GM12865 (cell line): ENCODE measurements at regions not wholly inside any gene's neighbourhood (a gene's known extent, or its start where the extent isn't known, plus 50 kb on each side); places are given as distances from the start of the nearest gene placed in this dataset.
A peak's percentile ranks its signal among the peaks of the same experiment; 100 is the strongest.

Source experiments
- DNase-seq: peaks from one replicate; pipeline ENCODE4 v3.0.0; 2010; ENCODE audit warnings: low read depth
- H3K4me3 ChIP-seq: 2 replicates; pipeline ENCODE4 v1.5.1; 2011; ENCODE audit warnings: mild to moderate bottlenecking, low read depth, low read length, control low read depth
- TF ChIP-seq, protein P1 (sequence below): IDR thresholded peaks from 2 replicates; pipeline ENCODE4 v1.5.1; 2011; ENCODE audit warnings: low read length, control low read depth, low read depth, inconsistent platforms; ENCODE audit not compliant: insufficient read depth; ENCODE audit errors: missing control alignments

DNA sequence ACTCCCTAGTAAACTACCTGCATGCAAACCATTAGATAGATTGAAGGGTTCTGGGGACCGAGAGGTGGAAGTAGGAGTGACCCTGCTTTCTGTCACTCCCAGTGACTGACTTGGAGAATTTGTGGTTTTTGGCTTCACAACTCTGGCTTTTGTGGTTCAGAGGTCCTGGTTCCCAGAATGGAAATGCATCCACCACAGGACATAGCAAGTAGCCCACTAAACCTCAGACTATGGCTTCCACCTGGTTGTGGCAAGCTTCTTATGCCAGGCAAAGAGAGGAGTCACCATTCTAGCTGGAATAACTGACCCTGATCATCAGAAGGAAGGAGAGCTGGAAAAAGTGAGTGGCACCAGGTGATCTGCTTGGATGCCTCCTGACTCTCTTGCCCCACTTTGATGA is 162.4 kb upstream of the TMEM260 start:
- TF ChIP-seq, protein P1, sequence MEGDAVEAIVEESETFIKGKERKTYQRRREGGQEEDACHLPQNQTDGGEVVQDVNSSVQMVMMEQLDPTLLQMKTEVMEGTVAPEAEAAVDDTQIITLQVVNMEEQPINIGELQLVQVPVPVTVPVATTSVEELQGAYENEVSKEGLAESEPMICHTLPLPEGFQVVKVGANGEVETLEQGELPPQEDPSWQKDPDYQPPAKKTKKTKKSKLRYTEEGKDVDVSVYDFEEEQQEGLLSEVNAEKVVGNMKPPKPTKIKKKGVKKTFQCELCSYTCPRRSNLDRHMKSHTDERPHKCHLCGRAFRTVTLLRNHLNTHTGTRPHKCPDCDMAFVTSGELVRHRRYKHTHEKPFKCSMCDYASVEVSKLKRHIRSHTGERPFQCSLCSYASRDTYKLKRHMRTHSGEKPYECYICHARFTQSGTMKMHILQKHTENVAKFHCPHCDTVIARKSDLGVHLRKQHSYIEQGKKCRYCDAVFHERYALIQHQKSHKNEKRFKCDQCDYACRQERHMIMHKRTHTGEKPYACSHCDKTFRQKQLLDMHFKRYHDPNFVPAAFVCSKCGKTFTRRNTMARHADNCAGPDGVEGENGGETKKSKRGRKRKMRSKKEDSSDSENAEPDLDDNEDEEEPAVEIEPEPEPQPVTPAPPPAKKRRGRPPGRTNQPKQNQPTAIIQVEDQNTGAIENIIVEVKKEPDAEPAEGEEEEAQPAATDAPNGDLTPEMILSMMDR: no peak
- H3K4me3 ChIP-seq: no peak overlapping the region
- DNase-seq: no peak

DNA sequence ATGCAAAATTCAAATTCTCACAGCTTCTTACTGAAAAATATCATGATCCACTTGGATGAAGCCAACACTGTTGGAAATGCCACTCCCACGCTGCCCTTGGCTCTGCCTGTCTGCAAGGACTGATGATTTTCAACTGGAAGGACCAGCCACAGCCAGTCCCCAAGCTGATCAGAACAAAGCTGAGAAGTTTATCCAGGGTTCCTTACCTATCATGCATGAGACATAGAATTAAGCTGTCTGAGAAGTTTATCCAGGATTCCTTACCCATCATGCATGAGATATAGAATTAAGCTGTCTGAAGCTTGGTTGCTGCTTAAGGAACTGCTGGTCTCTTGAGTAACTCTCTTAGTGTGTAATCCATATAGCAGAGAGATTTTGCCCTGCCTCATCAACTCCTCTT is 159.8 kb upstream of the TMEM260 start:
- TF ChIP-seq, protein P1: no peak
- no peak for DNase-seq

DNA sequence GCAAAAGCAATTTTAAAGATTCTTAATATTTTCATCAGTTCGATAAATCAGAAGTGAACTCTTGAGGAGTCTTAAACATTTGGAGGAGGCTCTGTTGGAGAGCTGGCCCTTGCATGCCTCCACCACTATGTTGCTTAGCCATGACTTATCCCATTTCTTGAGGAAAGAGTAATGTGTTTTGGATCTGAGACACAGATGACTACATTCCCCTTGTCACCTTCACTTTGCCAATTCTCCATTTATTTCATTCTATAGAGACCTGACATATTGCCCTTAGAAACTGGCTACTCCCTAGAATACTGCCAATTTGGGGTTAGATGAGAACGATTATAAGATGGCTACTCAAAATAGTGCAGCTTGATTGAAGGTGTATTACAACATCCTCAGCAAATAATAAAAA is 157.4 kb upstream of the TMEM260 start:
- DNase-seq: no peak
- H3K4me3 ChIP-seq: no peak overlapping the region
- TF ChIP-seq, protein P1: no peak

More for the DNA sequence above, 159.8 kb upstream of the TMEM260 start:
- H3K4me3 ChIP-seq: no peak overlapping the region

DNA sequence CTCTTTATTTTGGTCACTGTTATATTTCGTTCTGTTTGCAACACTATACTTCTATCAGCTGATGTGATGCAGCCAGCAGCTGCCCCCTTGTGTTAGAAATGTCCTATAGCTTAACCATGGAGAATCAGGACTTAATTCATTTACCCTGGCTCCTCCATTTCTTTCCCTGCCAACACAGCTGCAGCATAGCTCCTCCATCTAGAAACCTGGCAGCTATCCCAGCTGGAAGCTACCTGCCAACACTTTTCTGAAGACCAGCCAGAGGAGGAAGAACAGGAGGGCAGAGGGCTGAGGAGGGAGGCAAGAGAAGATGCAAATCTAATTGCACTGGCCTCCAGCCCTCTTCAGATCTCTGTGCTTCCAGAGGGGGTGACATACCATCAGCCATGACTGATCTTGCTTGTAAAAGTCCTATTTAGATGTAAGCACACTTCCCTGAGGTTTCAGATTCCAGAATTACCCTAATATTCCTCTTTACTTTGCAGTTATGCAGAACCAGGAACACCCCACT is 156.8 kb upstream of the TMEM260 start:
- H3K4me3 ChIP-seq: no peak overlapping the region
- TF ChIP-seq, protein P1: peak; percentile 39
- peak; percentile 26 for DNase-seq

DNA sequence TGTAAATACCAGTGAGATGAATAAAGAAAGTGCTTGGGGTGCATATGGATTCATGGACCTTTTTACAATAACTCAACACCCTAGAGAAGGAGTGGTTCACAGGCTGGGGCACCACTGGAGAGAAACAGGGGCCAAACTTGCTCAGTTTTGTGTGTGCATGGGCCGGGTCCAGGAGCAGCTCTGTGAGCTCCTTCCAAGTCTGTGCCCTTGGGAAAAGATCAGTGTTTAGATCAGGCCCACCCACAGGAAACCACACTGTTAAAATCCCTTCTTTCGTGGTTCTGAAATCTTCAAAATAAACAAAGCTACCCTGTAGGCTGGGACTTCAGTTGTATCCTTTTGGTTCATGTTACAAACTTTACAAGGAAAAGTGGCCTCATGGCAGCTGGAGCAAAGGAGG is 156.1 kb upstream of the TMEM260 start:
- no peak overlapping the region for H3K4me3 ChIP-seq
- no peak for DNase-seq
- TF ChIP-seq, protein P1: no peak

DNA sequence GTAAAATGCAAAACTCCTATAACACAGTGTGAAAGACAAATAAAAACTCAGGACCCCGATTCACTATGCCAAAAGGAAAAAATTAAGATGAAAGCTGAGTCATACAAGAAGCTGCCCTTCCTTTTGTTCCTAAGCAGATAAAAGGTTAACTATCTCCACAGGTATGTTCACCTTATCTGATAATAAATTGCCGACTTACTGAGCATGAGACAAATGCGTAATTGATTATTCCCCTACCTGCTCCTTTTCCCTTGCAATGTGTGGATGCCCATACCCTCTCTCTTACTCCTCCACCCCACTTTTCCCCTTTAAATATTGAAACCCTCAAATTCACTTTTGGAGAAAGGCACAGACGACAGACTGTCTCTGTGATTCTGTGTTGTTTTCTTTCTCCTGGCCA is 148.6 kb upstream of the TMEM260 start:
- no peak overlapping the region for H3K4me3 ChIP-seq
- DNase-seq: no peak
- TF ChIP-seq, protein P1: no peak

DNA sequence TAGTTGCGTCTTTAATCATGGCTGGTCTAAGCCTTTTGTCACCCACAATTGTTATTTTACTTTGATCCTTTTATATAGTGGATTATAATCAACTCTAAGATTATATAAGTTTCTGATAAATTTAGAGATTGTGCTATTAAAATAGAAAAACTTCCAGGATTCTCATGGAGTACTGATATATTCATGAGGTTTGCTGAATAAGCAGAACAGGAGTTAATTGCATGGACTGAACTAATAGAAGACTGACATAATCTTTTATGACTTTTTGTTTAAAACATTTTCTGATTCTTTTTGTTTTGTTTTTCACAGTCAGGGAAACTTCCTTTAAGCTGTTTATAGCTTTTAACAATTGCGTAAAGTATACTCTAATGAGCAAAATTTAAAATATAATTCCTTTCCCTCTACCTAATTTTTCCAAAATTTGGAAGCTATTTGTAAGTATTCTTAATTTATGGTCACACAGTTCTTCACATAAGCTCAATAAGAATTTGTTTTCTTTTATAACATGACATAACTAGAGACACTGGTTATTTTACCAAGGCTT is 129.9 kb upstream of the TMEM260 start:
- TF ChIP-seq, protein P1: no peak
- H3K4me3 ChIP-seq: no peak overlapping the region
- no peak for DNase-seq
